Effector memory CD8-positive, alpha-beta T cell (primary cell): ENCODE measurements at regions not wholly inside any gene's neighbourhood (a gene's known extent, or its start where the extent isn't known, plus 50 kb on each side); places are given as distances from the start of the nearest gene placed in this dataset.
"Not testable (repeated sequence)": the region's sequence is repeated elsewhere in the genome, so short reads cannot be mapped to it uniquely, and the experiment has no call there.

Experiments
- ATAC-seq: fragments of 150-1000 bp; cut with Tn5 transposase; replicated peaks from 2 replicates; pipeline ENCODE4 v1.10.0; 2021; ENCODE audit warnings: mild to moderate bottlenecking, moderate library complexity
- DNase-seq, 3 experiments: peaks; one replicate each; pipeline ENCODE4 v3.0.0; 2021
- H3K27ac Mint-ChIP-seq, 2 donors: one replicate each; pipeline ENCODE4 v1.8.0; 2022; ENCODE audit warnings: mild to moderate bottlenecking in 2 of 2, mixed read lengths in 2 of 2, moderate library complexity in 2 of 2
- H3K27me3 Mint-ChIP-seq, 2 donors: one replicate each; pipeline ENCODE4 v1.8.0; 2022; ENCODE audit warnings: mixed read lengths in 2 of 2
- H3K36me3 Mint-ChIP-seq: one replicate; pipeline ENCODE4 v1.8.0; 2022; ENCODE audit warnings: mild to moderate bottlenecking, moderate library complexity, mixed read lengths; ENCODE audit not compliant: insufficient read depth
- H3K4me1 Mint-ChIP-seq, 2 donors: one replicate each; pipeline ENCODE4 v1.8.0; 2022; ENCODE audit warnings: low read depth in 2 of 2, mixed read lengths in 2 of 2
- H3K4me3 Mint-ChIP-seq, 2 donors: one replicate each; pipeline ENCODE4 v1.8.0; 2022; ENCODE audit warnings: mild to moderate bottlenecking in 2 of 2, mixed read lengths in 2 of 2, moderate library complexity in 2 of 2
- H3K9me3 Mint-ChIP-seq, 2 donors: one replicate each; pipeline ENCODE4 v1.8.0; 2022; ENCODE audit warnings: mixed read lengths in 2 of 2

DNA sequence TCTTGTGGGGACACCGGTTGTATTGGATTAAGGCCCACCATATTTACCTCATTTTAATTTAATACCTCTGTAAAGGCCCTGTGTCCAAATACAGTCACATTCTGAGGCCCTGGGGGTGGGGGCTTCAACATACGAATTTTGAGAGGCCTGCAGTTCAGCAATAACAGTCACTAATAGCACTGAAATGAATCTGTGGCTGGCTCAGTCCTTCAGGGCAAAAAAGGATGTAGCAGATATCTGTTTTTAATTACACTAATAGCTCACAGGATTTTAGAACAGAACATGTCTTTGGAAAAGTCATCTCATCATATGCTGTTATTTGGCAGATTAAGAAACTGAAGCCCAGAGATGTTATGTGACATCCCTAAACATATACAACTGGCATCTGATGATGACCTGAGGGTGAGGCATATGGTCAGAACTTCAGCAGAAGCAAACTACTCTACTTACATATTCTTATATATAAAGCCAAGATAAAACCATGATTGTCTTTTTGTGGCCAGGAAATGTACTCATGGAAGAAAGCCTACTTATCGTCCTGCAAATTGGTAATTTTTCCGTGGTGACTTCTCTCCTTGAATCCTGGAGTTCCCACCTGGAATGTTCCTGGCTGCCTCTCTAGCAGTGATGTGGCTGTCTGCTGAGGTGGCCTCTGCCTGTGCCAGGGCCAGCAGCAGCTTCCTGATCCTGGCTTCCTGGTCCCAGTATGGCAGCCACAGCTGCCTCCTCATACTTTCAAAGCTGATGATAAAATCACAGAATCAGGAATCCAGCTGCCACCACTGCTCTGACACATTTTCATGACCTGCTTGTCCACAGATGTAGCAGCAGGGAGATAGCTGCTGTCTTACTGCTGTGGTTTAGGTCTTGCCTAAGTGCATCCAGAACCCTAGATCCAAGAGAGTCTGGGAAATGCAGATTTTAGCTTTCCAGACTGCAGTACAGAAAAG is 72.1 kb upstream of the ANKRD55 start:
- H3K27ac Mint-ChIP-seq: no peak overlapping the region
- H3K9me3 Mint-ChIP-seq: peaks cover 0 to 7% of the 10 kb centered on the region in 2 donors
- H3K27me3 Mint-ChIP-seq: peaks cover 9 to 16% of the 10 kb centered on the region in 2 donors
- H3K4me3 Mint-ChIP-seq: no peak overlapping the region
- ATAC-seq (no peak), DNase-seq (no peak)
- no peaks in the 10 kb centered on the region for H3K36me3 Mint-ChIP-seq
- no peaks in the 10 kb centered on the region for H3K4me1 Mint-ChIP-seq

DNA sequence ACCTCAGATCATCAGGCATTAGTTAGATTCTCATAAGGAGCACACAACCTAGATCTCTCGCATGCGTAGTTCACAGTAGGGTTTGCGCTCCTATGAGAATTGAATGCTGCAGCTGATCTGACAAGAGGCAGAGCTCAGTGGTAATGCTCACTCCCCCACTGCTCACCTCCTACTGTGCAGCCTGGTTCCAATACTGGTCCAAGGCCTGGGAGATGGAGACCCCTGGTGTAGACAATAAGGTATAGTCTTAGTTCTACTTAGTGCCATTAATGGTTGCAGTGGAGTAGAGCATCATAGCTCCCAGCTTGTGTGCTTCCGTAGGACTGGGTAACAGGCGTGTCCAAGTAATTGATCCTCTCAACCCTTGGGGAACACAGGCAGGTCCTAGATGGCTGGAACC is 70.4 kb upstream of the ANKRD55 start:
- Mint-ChIP-seq H3K27ac (no peak overlapping the region), H3K4me3 (no peak overlapping the region), H3K36me3 (no peaks in the 10 kb centered on the region), H3K27me3 (no peaks in the 10 kb centered on the region), H3K9me3 (peaks cover 0 to 7% of the 10 kb centered on the region in 2 donors), H3K4me1 (no peaks in the 10 kb centered on the region)
- no peak for DNase-seq
- ATAC-seq: no peak

DNA sequence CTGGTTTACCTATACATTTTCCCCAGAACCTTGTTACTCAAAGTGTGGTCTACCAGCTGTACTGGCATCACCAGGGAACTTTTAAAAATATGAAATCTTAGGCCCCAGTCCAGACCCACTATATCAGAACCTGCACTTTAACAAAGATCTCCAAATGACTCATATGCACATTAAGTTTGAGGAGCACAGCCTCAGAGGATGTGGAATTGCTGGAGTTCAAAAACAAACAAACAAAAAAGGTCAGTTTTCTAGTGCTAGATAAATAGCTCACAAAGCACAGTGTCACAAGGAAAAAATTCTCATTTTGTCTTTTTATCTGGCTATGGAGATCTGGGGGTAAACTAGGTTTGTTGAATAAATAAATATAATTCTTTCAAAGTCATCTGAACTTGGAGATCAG is 68.9 kb upstream of the ANKRD55 start:
- Mint-ChIP-seq H3K4me3 (no peak overlapping the region), H3K36me3 (no peaks in the 10 kb centered on the region), H3K9me3 (peaks cover 0 to 7% of the 10 kb centered on the region in 2 donors), H3K27ac (no peak overlapping the region), H3K27me3 (peaks cover 0 to 5% of the 10 kb centered on the region in 2 donors), H3K4me1 (no peaks in the 10 kb centered on the region)
- ATAC-seq: no peak
- no peak for DNase-seq

- Mint-ChIP-seq H3K4me3 (no peak overlapping the region), H3K4me1 (no peaks in the 10 kb centered on the region), H3K36me3 (no peaks in the 10 kb centered on the region), H3K27me3 (peaks cover 0 to 5% of the 10 kb centered on the region in 2 donors), H3K9me3 (peaks cover 0 to 2% of the 10 kb centered on the region in 2 donors), H3K27ac (no peak overlapping the region)
- no peak for ATAC-seq
- no peak for DNase-seq
Observed at GRCh38 chr5:56301069-56301468, 67.9 kb upstream of the ANKRD55 start.

DNA sequence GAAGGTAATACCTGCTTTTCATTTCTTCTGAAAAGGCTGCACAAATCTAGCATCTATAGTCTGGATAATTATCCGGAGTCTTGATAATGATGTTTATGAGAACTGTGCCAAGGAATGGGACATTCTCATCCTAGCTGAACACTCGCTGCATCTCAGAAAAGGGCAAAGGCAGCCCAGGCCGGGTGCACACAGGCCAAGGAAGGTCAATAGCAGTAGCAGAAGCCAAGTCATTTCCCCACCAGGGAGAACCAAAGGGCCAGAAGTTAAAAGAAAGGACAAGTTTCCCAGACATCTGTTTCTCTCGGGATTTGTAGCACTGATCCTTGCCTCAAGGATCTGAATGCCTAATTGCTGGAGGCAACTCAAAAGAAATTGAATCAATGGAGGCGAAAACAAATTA is 66.1 kb upstream of the ANKRD55 start:
- Mint-ChIP-seq H3K9me3 (no peaks in the 10 kb centered on the region), H3K4me1 (no peaks in the 10 kb centered on the region), H3K4me3 (no peak overlapping the region), H3K36me3 (no peaks in the 10 kb centered on the region), H3K27ac (no peak overlapping the region), H3K27me3 (peaks cover 0 to 5% of the 10 kb centered on the region in 2 donors)
- ATAC-seq (no peak), DNase-seq (no peak)

DNA sequence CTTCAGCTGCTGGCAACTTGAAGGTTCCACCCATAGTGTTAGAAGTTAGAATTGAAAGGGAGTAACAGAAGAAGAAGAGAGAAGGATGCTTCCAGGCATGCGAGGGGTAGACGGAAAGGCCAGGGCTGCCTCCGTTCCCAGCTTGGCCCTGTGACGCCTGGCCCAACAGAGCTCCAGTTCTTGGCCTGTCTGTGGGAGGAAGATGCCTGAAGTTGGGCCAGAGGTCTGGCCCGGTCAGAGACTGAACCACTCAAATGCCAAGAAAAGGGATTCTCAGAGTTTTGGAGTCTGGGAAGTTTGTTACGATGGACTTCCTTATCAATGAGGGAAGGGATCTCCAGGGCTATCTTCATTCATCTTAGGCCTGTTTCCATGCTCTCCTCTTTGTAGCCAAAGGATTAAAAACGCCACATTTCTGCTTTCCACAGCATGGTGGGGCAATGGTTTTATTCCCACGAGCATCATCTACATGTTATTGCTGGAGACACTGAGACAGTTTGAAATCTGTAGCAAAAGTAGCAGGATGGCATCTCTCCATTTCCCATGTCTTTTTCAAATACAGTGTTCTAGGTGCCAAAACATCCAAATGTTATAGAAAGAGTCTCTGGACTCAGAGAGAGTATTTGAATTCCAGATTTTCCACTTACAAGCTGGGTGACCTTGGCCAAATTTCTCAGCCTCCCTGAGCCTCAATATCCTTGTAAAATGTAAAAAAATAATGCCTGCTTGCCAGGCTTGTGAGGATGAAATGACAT is 65.4 kb upstream of the ANKRD55 start:
- no peaks in the 10 kb centered on the region for H3K4me1 Mint-ChIP-seq
- DNase-seq: no peak
- H3K9me3 Mint-ChIP-seq: no peaks in the 10 kb centered on the region
- H3K4me3 Mint-ChIP-seq: no peak overlapping the region
- no peak overlapping the region for H3K27ac Mint-ChIP-seq
- ATAC-seq: no peak
- peaks cover 0 to 5% of the 10 kb centered on the region in 2 donors for H3K27me3 Mint-ChIP-seq
- H3K36me3 Mint-ChIP-seq: no peaks in the 10 kb centered on the region

GRCh38 chr5:56297851-56298250 is 64.7 kb upstream of the ANKRD55 start:
- Mint-ChIP-seq H3K27me3 (peaks cover 0 to 5% of the 10 kb centered on the region in 2 donors), H3K4me1 (no peaks in the 10 kb centered on the region), H3K27ac (no peak overlapping the region), H3K9me3 (no peaks in the 10 kb centered on the region), H3K4me3 (no peak overlapping the region), H3K36me3 (no peaks in the 10 kb centered on the region)
- ATAC-seq (no peak), DNase-seq (no peak)

DNA sequence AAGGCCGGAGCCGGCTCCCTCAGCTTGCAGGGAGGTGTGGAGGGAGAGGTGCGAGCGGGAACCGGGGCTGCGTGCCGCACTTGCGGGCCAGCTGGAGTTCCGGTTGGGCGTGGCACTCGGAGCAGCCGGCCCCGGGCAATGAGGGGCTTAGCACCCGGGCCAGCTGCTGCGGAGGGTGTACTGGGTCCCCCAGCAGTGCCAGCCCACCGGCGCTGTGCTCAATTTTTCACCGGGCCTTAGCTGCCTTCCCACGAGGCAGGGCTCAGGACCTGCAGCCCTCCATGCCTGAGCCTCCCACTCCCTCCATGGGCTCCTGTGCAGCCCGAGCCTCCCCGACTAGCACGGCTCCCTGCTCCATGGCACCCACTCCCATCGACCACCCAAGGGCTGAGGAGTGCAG is 62.2 kb upstream of the ANKRD55 start:
- not testable (repeated sequence) for H3K36me3 Mint-ChIP-seq, H3K9me3 Mint-ChIP-seq, H3K27me3 Mint-ChIP-seq, ATAC-seq, DNase-seq, H3K4me1 Mint-ChIP-seq, H3K27ac Mint-ChIP-seq, H3K4me3 Mint-ChIP-seq

- DNase-seq (no peak), ATAC-seq (no peak)
- Mint-ChIP-seq H3K4me1 (no peaks in the 10 kb centered on the region), H3K9me3 (no peaks in the 10 kb centered on the region), H3K36me3 (no peaks in the 10 kb centered on the region), H3K27me3 (peaks cover 0 to 5% of the 10 kb centered on the region in 2 donors), H3K27ac (no peak overlapping the region), H3K4me3 (no peak overlapping the region)
Observed at GRCh38 chr5:56294354-56294753, 61.2 kb upstream of the ANKRD55 start.

- not testable (repeated sequence) for H3K9me3 Mint-ChIP-seq, ATAC-seq, H3K27me3 Mint-ChIP-seq
Observed at GRCh38 chr5:56292874-56293273, 59.7 kb upstream of the ANKRD55 start.

GRCh38 chr5:56291661-56292374 is 58.7 kb upstream of the ANKRD55 start:
- H3K4me3 Mint-ChIP-seq: no peak overlapping the region
- H3K36me3 Mint-ChIP-seq: no peaks in the 10 kb centered on the region
- no peak for DNase-seq
- no peaks in the 10 kb centered on the region for H3K9me3 Mint-ChIP-seq
- H3K4me1 Mint-ChIP-seq: no peaks in the 10 kb centered on the region
- no peak for ATAC-seq
- no peak overlapping the region for H3K27ac Mint-ChIP-seq
- no peaks in the 10 kb centered on the region for H3K27me3 Mint-ChIP-seq

More at GRCh38 chr5:56292874-56293273, 59.7 kb upstream of the ANKRD55 start:
- not testable (repeated sequence) for H3K4me3 Mint-ChIP-seq, DNase-seq, H3K4me1 Mint-ChIP-seq, H3K27ac Mint-ChIP-seq, H3K36me3 Mint-ChIP-seq

- ATAC-seq (no peak), DNase-seq (no peak)
- no peak overlapping the region for H3K27ac Mint-ChIP-seq
- H3K27me3 Mint-ChIP-seq: no peaks in the 10 kb centered on the region
- H3K36me3 Mint-ChIP-seq: no peaks in the 10 kb centered on the region
- H3K4me3 Mint-ChIP-seq: no peak overlapping the region
- H3K9me3 Mint-ChIP-seq: no peaks in the 10 kb centered on the region
- H3K4me1 Mint-ChIP-seq: no peaks in the 10 kb centered on the region
Observed at GRCh38 chr5:56291079-56291643, 58.0 kb upstream of the ANKRD55 start.

DNA sequence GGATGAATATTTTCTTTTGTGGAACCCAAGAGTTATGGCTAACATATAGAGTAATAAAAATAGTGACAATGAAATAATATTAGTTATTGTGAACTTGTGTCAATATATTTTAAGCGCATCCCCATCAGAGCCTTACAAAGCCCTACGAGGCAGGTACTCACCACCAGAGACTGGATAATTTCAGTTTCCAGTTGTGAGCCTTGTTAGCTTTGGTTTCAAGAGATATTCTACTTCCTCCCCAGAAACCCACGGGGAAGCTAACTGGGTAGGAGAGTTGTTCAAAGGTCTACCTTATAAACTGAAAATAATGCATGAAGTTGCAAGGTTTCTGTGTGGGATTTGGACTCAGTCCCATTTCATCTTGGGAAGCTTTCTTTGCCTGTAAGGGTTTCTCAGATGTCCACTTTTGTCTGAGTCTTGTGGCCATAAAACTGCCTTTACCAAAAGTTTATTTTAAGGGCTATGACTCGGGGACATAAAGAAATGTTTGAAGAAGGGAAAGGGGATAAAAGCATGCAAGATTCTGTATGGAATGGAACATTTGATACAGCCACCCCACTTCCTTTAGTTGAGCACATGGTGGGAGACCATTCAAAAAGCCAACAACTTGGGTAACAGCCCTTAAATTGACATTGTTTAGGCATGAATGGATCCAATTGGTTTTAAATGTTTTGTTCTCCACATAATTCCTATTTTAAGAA is 57.4 kb upstream of the ANKRD55 start:
- Mint-ChIP-seq H3K27me3 (no peaks in the 10 kb centered on the region), H3K27ac (no peak overlapping the region), H3K4me1 (no peaks in the 10 kb centered on the region), H3K9me3 (no peaks in the 10 kb centered on the region), H3K36me3 (no peaks in the 10 kb centered on the region), H3K4me3 (no peak overlapping the region)
- ATAC-seq: no peak
- DNase-seq: no peak
